ENCODE measurements at regions not wholly inside any gene's neighbourhood (a gene's known extent, or its start where the extent isn't known, plus 50 kb on each side); places are given as distances from the start of the nearest gene placed in this dataset.
A peak's percentile ranks its signal among the peaks of the same experiment; 100 is the strongest.
"Not testable (repeated sequence)": the region's sequence is repeated elsewhere in the genome, so short reads cannot be mapped to it uniquely, and the experiment has no call there.

DNA sequence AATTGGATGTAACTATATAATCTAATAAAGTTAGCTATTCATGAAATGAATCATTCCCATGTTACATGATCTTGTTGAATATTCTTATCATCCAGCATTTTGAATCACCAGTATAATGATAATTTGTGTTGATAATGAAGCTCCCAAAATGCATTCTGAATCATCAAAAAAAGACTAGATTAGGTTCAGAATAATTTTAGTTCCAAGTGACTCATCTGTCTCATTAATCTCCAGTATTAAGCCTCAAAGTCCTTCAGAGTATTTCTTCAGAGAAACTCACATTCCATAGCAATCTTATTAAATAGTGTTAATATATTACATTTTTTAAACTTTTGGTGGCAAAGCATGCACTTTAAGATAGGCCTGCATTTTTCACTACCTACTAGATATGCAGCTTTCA, 207.5 kb downstream of the SLITRK5 start:
- no peak for DNase-seq

GRCh38 chr13:87884884-87885283, 213.7 kb downstream of the SLITRK5 start:
- no peak for DNase-seq

DNA sequence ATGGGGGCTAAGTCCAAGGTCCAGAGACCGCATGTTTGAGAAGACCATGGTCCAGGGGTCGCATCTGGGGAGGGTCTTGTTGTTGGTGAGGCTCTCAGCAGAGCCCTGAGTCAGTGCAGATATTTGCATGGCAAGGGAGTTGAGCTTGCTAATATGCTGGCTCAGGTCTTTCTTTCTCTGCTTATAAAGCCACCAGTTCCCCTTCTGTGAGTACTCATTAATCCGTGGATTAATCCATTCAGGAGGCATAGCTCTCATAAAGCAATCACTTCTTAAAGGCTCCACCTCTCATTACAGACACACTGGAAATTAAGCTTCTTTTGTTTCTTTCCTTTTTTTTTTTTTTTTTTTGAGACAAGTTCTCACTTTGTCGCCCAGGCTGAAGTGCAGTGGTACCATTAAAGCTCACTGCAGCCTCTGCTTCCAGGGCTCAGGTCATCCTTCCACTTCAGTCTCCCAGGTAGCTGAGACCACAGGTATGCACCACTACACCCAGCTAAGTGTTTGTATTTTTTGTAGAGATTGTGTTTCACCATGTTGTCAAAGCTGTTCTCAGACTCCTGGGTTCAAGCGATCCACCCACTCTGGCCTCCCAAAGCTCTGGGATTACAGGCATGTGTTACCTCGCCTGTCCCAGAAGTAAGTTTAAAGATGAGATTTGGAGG, 216.4 kb downstream of the SLITRK5 start:
- peak; percentile 50 for DNase-seq

- DNase-seq = peak; percentile 75
Observed at GRCh38 chr13:87889254-87889653, 218.1 kb downstream of the SLITRK5 start.

DNA sequence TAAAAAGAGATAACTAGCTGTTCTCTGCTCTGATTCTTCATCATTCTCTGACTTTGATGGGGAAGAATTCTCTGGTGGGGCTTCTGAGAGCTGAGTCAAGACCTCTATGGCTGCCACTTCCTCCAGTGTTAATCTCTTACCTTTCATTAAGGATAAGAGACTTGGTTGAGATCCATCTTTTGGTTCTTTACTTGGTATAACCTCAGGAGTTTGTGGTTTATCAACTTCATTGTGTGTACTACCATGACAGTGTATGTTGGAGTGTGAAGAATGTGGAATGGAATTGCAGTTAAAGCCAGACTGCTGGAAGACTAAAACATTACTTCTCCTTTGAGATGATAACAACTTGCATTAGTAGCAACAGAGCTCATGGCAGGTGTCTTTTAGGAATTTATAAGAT, 222.0 kb downstream of the SLITRK5 start:
- DNase-seq = no peak

DNA sequence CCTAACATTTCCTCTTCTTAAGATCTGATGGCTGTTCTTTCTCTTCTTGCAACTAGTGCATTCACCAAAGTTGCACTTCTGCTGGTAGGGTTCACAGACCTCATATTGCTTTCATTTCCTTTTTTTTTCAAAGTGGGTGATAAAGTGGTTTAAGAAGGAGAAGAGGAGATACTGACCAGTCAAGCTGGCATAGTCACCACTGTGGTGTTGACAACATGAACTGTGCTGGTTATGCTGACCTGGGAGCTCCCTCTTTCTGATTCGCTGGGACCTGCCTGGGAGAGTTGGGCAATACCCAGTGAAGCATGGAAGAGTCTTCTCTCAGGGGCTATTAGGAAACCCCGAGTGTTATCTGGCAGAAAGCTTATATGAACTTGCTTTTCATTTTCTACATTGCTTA, 222.9 kb downstream of the SLITRK5 start:
- DNase-seq = no peak

DNA sequence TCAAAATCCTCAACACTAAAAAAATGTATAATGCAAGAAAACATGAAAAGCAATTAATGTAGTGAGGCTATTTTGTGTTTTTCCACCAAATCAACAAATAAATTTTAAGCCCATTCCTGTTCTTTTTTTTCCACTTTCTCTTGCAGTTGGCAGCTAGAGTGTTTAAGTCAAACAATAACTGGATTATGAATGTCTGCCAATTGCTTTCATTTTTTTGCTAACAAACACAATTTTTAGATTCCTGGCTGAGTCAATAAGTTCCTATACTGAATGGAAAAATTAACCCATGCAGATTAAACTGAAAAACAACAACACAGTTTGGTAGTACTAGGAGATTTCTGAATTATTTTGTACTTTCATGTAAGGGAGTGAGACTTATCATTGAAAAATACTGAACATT, 232.4 kb downstream of the SLITRK5 start:
- no peak for DNase-seq

DNA sequence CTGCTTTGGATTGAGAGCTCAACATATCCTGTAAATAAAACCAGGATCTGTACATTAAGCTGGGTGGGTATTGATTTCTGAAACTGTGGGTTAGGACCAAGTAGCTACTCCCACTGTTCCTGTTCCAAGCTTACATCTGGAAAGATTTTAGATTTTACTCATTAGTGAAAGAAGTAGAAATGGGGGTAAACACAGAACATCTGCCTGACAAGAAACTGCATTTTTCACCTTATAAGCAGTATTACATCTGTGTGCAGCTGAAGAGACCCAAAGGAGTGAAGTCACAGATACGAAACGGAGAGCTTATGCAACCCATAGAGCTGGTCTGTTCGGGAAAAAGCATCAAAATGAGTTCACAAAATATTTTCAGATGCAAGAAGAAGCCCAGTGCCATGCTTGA, 235.2 kb downstream of the SLITRK5 start:
- no peak for DNase-seq

DNA sequence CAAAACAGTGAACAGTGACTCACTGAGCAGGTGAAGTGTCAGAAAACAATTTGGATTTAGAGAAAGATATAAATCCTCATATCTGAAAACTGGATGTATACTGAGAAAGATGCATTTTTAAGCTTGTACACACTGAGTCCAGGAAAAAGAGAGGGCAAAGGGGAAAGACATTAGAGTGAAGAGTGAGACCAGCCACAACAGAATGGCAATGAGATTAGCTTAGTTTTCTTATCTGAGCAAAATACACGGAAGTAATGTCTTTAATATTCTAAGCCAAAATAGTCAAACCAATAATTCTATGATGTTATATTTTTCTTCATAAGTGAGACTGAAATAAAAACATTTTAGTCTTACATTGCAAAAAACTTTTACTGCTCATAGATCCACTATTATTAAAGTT, 236.0 kb downstream of the SLITRK5 start:
- DNase-seq = no peak

GRCh38 chr13:87919956-87920355, 248.8 kb downstream of the SLITRK5 start:
- DNase-seq = no peak

DNA sequence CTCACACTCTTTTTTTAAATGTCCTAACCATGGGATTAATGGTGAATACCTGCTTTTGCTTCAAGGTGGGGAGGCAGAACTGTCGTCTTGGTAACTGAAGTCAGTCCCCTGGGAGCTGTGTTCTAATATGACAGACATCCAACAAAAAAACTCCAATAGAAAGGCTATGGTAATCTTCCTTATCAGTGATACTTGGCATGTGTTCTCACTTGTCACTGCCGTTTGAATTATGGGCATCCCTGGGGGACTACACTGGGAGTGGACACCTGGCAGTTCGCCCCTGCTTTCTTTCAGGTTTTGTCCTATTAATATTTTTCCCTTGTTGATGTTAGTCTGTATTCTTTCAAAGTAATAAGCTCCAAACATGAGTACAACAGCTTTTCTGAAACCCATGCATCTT, 252.6 kb downstream of the SLITRK5 start:
- peak; percentile 8 for DNase-seq

- DNase-seq = no peak
Observed at GRCh38 chr13:87925006-87925405, 253.8 kb downstream of the SLITRK5 start.

GRCh38 chr13:87940776-87941175, 269.6 kb downstream of the SLITRK5 start:
- DNase-seq = no peak

DNA sequence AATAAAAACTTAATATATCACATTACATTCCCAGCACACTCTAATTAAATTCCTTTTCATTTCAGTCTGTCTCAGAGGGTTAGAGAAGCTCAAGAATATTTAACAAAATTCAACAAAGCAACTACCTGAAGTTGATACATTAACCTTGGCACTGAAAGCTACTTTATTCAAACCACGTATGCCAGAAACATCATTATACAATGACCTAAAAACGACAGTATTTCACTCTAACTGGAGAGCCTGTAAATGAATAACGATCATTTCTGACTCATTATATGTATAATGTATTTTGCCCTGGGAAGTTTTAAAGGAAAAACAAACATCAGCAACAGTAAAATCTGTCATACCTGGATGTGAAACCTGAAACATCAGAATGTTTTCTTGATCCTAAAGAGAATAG, 270.1 kb downstream of the SLITRK5 start:
- no peak for DNase-seq

DNA sequence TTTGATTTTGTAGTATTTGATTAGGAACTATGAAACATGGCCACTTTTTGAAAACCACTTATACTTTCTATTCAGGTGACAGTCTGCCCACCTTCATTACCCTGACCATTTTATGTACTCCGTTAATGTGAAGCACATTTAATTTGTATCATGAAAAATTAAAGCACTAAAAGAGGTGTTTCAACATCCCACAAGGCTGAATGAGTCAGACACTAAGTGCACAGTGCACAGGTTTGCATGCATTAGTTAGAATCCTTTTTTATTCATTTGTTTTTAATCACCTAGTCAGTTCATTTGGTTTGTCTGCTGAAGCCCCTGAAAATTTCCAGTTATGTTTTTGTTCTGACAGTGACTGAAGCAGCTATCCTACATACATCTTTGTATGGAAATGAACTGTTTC, 271.0 kb downstream of the SLITRK5 start:
- DNase-seq = no peak

DNA sequence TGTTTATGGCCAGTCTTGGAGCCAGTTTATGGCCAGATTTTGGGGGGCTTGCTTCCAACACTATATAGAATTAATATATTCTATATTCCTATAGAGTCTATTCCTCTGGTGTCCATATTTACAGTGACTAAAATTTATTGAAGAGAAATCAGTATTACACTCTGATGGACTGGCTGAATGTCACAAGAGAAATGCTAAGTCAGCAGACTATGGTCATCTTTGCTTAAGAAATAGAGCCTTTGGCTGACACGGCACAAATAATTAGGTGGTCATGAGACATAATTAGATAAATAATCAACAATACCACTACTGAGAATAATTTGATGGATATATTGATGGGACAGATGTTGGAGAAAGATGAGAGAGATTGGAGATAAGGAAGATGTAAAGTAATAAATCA, 272.9 kb downstream of the SLITRK5 start:
- no peak for DNase-seq

DNA sequence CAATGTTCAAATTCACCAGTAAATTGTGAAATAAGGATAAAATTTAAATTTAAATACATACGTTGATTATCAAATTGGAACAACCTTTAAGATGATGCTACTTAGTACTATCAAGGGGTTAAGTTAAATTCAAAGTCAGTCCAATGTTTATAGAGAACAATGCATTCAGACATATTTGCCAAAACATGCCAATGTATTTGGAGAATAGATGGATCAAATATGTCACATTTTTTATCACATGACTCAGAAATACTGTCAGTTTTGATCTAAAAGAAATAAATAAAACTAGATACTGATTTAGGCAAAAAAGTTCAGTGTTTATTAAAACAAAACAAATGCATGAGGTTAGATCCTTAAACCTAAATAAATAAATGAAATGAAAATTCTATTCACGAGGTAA, 281.2 kb downstream of the SLITRK5 start:
- no peak for DNase-seq

GRCh38 chr13:87953381-87953780, 282.2 kb downstream of the SLITRK5 start:
- no peak for DNase-seq

DNA sequence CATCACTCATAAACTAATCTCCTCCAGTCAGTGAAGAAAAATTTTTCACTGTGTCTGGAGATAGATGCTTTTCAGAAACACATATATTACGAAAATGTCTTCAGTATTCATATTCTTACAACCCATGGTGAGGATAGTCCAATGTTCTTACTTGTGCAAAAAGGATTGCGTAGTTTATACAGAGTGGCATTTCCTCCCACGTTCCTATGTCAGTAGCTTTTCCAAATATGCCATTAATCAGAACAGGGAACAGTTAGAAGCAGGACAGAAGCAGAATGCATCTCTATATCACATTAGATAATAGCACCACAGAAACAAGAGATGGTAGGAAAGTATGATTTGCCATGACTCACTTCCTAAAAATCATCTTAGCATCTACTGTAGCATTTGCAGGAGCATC, 282.9 kb downstream of the SLITRK5 start:
- no peak for DNase-seq

- no peak for DNase-seq
Observed at GRCh38 chr13:87961546-87961945, 290.4 kb downstream of the SLITRK5 start.

GRCh38 chr13:87972568-87972967, 301.4 kb downstream of the SLITRK5 start:
- DNase-seq = no peak

DNA sequence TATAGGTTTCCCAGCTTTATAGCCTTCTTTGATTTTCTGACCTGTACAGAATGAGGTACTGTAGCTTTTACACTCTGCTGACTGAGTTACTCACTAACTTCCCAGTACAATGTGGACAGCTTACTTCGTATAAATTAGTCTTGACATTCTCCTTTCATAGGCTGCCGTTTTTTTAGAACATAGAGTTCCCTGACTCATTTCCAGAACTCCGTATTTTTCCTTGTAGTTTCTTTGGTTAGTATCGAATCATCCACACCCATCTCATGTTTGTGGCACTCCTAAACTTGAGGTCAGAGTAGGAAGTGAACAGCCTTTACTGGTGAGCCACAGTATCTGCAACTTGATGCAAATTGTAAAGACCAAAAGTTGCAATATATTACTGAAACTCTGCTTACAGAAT, 303.9 kb downstream of the SLITRK5 start:
- no peak for DNase-seq

- not testable (repeated sequence) for DNase-seq
Observed at GRCh38 chr13:87976650-87977049, 305.5 kb downstream of the SLITRK5 start.

DNA sequence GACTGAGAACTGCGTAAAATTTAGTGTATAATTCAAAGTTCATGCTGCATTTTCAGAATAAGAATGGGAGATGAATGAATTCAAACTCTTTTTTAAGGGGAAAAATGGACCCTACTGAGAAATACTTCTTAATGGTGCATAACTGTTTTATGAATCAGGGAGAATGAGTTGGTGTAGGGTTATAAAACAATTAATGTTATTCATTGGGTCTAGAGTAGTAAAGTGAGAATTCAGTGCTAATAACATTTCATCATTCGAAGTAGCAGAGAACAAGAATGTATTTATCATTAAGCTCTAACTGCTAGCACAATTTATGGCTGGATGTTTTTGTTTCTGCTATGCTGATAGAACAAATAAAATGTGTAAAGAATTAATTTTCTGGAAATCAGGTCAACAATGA, 310.2 kb downstream of the SLITRK5 start:
- no peak for DNase-seq

- no peak for DNase-seq
Observed at GRCh38 chr13:87982400-87982799, 311.2 kb downstream of the SLITRK5 start.
